Neural progenitor cell (in vitro differentiated cells): ENCODE measurements at regions not wholly inside any gene's neighbourhood (a gene's known extent, or its start where the extent isn't known, plus 50 kb on each side); places are given as distances from the start of the nearest gene placed in this dataset.
A peak's percentile ranks its signal among the peaks of the same experiment; 100 is the strongest.

Source experiments
- DNase-seq: peaks from one replicate; pipeline ENCODE4 v3.0.0-alpha.2; 2016; ENCODE audit warnings: low spot score
- H2AFZ ChIP-seq: fragments of 200-600 bp; sonication (generic); replicated peaks from 2 replicates; pipeline ENCODE4 v1.6.1; 2016; ENCODE audit warnings: antibody characterized with exemption
- H3F3A ChIP-seq: fragments of 200-600 bp; sonication (generic); 2 replicates; pipeline ENCODE4 v1.6.1; 2016; ENCODE audit warnings: antibody characterized with exemption, low read depth
- H3K27ac ChIP-seq: fragments of 200-600 bp; sonication (generic); 2 replicates; pipeline ENCODE4 v1.5.1; 2016; ENCODE audit warnings: mild to moderate bottlenecking
- H3K27me3 ChIP-seq: fragments of 200-600 bp; sonication (generic); 2 replicates; pipeline ENCODE4 v1.6.1; 2016; ENCODE audit warnings: mild to moderate bottlenecking, moderate library complexity
- H3K36me3 ChIP-seq: fragments of 200-600 bp; sonication (generic); 2 replicates; pipeline ENCODE4 v1.5.1; 2016
- H3K4me1 ChIP-seq: fragments of 200-600 bp; sonication (generic); 2 replicates; pipeline ENCODE4 v1.6.1; 2016; ENCODE audit warnings: mixed run types
- H3K4me2 ChIP-seq: fragments of 200-600 bp; sonication (generic); 2 replicates; pipeline ENCODE4 v1.6.1; 2016
- H3K4me3 ChIP-seq: fragments of 200-600 bp; sonication (generic); 2 replicates; pipeline ENCODE4 v1.5.1; 2016
- H3K79me2 ChIP-seq: fragments of 200-600 bp; sonication (generic); 2 replicates; pipeline ENCODE4 v1.6.1; 2016; ENCODE audit warnings: low read depth
- H3K9ac ChIP-seq: fragments of 200-600 bp; sonication (generic); 2 replicates; pipeline ENCODE4 v1.6.1; 2016
- H3K9me3 ChIP-seq: fragments of 200-600 bp; sonication (generic); 2 replicates; pipeline ENCODE4 v1.5.1; 2016; ENCODE audit warnings: low read depth
- H4K20me1 ChIP-seq: fragments of 200-600 bp; sonication (generic); 2 replicates; pipeline ENCODE4 v1.6.1; 2016; ENCODE audit warnings: low read depth
- H3K27ac Mint-ChIP-seq: 3 replicates; pipeline ENCODE4 v1.8.0; 2021; ENCODE audit warnings: mixed read lengths
- H3K27me3 Mint-ChIP-seq: 2 replicates; pipeline ENCODE4 v1.8.0; 2022; ENCODE audit warnings: low read depth, mild to moderate bottlenecking, inconsistent platforms, moderate library complexity, mixed read lengths; ENCODE audit not compliant: insufficient read depth
- H3K36me3 Mint-ChIP-seq: 3 replicates; pipeline ENCODE4 v1.8.0; 2021; ENCODE audit warnings: mixed read lengths
- H3K4me1 Mint-ChIP-seq: 3 replicates; pipeline ENCODE4 v1.8.0; 2021; ENCODE audit warnings: mixed read lengths
- H3K4me3 Mint-ChIP-seq: 3 replicates; pipeline ENCODE4 v1.8.0; 2021; ENCODE audit warnings: mild to moderate bottlenecking, moderate library complexity, mixed read lengths
- H3K9me3 Mint-ChIP-seq: 3 replicates; pipeline ENCODE4 v1.8.0; 2020; ENCODE audit warnings: mixed read lengths
- EZH2 ChIP-seq: fragments of 200-600 bp; sonication (generic); IDR thresholded peaks from 2 replicates; pipeline ENCODE4 v1.6.1; 2017; ENCODE audit warnings: antibody characterized with exemption, mild to moderate bottlenecking, moderate library complexity
- EZH2phosphoT487 ChIP-seq: fragments of 200-600 bp; sonication (generic); IDR thresholded peaks from 2 replicates; pipeline ENCODE4 v1.6.1; 2017; ENCODE audit warnings: antibody characterized with exemption
- TF ChIP-seq, protein P1 (sequence below): fragments of 200-600 bp; sonication (generic); IDR thresholded peaks from 2 replicates; pipeline ENCODE4 v1.5.1; 2017; ENCODE audit warnings: antibody characterized with exemption, mild to moderate bottlenecking

DNA sequence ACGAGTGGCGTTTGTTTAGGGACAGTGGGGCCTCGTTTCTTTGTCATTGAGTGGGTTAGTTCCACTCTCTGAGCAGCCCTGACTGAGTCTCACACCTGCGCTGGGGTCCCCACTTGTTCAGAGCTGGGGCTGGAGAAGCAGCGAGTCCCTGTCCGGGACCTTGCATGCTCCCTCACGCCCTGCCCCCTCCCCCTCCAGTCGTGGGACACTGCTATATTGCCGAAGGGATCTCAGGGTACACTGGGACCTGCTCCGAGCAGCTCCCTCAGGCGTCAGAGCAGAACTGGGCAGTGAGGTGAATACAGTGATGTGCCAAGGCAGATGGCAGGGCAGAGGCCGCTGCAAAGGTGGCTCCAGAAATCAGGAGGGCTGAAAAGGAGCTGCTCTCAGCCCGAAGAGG, 59.9 kb upstream of the KLF13 start:
- Histone ChIP-seq H3K79me2 (no peaks in the 10 kb centered on the region), H3K9ac (no peak overlapping the region), H3K4me3 (no peak overlapping the region), H3K4me1 (peaks cover 16% of the 10 kb centered on the region), H3K4me2 (no peak overlapping the region), H3K9me3 (no peaks in the 10 kb centered on the region), H3K36me3 (no peaks in the 10 kb centered on the region), H3K27ac (no peak overlapping the region), H2AFZ (no peak overlapping the region), H3K27me3 (no peaks in the 10 kb centered on the region), H3F3A (no peaks in the 10 kb centered on the region), H4K20me1 (no peaks in the 10 kb centered on the region)
- DNase-seq, result peak; percentile 5
- Mint-ChIP-seq H3K36me3 (no peaks in the 10 kb centered on the region), H3K27ac (peak overlapping the region; percentile 29), H3K9me3 (no peaks in the 10 kb centered on the region), H3K4me3 (no peak overlapping the region), H3K4me1 (peaks cover 13% of the 10 kb centered on the region), H3K27me3 (peaks cover 14% of the 10 kb centered on the region)
- no peak for TF ChIP-seq EZH2phosphoT487

DNA sequence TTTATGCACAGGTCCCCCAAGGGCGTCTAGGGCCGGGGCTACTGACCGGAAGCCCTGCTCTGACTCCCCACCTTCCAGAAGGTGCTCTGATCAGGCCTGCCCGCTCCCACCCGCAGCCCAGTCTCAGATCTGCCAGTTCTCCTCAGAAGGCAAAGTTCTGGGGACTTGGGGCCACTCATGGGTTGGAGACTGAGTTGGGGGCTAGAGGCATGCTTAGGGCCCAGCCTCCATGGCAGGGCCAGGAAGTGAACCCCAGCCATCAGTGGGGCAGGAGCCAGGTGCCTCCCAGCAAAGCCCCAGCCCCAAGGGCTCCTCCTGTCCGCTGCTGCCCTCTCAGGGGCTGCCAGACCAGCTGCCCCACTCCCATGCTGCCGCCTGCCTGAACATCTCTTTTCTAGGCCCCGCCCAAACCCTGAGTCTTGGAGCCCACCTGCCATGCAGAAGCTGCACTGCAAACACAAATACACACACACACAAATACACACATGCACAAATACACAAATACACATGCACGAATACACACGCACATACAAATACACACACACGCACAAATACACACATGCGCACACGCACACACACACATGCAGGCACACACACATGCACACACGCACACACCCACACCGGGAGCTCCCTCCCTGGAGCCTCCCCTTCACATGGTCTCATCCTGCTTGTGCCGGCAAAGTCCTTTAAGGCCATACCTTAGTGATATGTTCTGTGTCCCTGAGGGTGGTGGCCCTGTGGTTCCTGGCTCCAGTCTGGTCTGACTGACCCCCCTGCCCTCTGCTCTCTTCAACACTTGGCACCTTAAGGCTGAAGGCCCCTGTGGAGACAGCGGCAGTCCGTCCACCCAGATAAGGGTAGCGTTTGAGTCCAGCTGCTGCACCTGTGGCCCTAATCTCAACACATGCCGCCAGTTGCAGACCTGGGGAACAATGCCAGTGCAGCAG, 59.2 kb upstream of the KLF13 start:
- Mint-ChIP-seq H3K9me3 (no peaks in the 10 kb centered on the region), H3K4me1 (peaks cover 13% of the 10 kb centered on the region), H3K4me3 (no peak overlapping the region), H3K27me3 (peaks cover 12% of the 10 kb centered on the region), H3K36me3 (no peaks in the 10 kb centered on the region), H3K27ac (peak overlapping the region; percentile 14)
- Histone ChIP-seq H3K4me2 (no peak overlapping the region), H2AFZ (no peak overlapping the region), H3K36me3 (no peaks in the 10 kb centered on the region), H3K4me3 (no peak overlapping the region), H3K27ac (no peak overlapping the region), H3K79me2 (no peaks in the 10 kb centered on the region), H3K27me3 (no peaks in the 10 kb centered on the region), H3K9ac (no peak overlapping the region), H3F3A (no peaks in the 10 kb centered on the region), H3K9me3 (no peaks in the 10 kb centered on the region), H4K20me1 (no peaks in the 10 kb centered on the region), H3K4me1 (peaks cover 16% of the 10 kb centered on the region)
- peak; percentile 2 for DNase-seq
- TF ChIP-seq, protein P1, sequence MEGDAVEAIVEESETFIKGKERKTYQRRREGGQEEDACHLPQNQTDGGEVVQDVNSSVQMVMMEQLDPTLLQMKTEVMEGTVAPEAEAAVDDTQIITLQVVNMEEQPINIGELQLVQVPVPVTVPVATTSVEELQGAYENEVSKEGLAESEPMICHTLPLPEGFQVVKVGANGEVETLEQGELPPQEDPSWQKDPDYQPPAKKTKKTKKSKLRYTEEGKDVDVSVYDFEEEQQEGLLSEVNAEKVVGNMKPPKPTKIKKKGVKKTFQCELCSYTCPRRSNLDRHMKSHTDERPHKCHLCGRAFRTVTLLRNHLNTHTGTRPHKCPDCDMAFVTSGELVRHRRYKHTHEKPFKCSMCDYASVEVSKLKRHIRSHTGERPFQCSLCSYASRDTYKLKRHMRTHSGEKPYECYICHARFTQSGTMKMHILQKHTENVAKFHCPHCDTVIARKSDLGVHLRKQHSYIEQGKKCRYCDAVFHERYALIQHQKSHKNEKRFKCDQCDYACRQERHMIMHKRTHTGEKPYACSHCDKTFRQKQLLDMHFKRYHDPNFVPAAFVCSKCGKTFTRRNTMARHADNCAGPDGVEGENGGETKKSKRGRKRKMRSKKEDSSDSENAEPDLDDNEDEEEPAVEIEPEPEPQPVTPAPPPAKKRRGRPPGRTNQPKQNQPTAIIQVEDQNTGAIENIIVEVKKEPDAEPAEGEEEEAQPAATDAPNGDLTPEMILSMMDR, result no peak
- no peak for TF ChIP-seq EZH2phosphoT487

DNA sequence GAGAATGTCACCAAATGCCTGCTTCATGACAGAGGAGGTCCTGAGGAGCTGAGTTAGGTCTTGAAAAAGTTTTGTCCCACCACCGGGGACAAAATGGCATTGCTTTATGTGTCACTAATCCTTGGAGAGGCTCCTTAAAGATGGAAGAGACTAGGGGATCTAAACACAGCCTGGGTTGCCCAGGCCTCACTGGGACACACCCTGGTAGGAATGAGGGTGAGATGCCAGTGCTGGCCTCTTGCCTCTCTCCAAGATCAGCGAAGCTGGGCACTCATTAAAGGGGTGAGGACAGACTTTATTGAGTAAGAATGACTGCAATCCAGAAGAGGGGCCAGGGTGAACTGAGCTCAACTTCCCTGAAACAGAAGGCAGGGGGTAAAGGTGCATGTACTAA, 58.5 kb upstream of the KLF13 start:
- Histone ChIP-seq H2AFZ (no peak overlapping the region), H3K36me3 (no peaks in the 10 kb centered on the region), H3K4me1 (peaks cover 16% of the 10 kb centered on the region), H3K4me2 (no peak overlapping the region), H3K9ac (no peak overlapping the region), H4K20me1 (no peaks in the 10 kb centered on the region), H3K9me3 (no peaks in the 10 kb centered on the region), H3K27me3 (no peaks in the 10 kb centered on the region), H3K4me3 (no peak overlapping the region), H3K79me2 (no peaks in the 10 kb centered on the region), H3F3A (no peaks in the 10 kb centered on the region), H3K27ac (no peak overlapping the region)
- Mint-ChIP-seq H3K36me3 (no peaks in the 10 kb centered on the region), H3K9me3 (peaks cover 1% of the 10 kb centered on the region), H3K4me1 (peaks cover 13% of the 10 kb centered on the region), H3K4me3 (no peak overlapping the region), H3K27me3 (peaks cover 9% of the 10 kb centered on the region), H3K27ac (peak overlapping the region; percentile 14)
- TF ChIP-seq, protein P1, result no peak
- no peak for TF ChIP-seq EZH2
- no peak for TF ChIP-seq EZH2phosphoT487
- no peak for DNase-seq
